HepG2 (cell line): ENCODE measurements at regions not wholly inside any gene's neighbourhood (a gene's known extent, or its start where the extent isn't known, plus 50 kb on each side); places are given as distances from the start of the nearest gene placed in this dataset.

Experiments
- ATAC-seq: fragments of 200-7000 bp; cut with Tn5 transposase; 3 replicates; pipeline ENCODE4 v1.9.1; 2020; ENCODE audit warnings: mild to moderate bottlenecking, moderate library complexity
- BruUV-seq: library from RNA; stranded (reverse); fragments of 400-500 nt; replicated peaks from 2 replicates; lab custom pipeline; 2021; lab: Mats Ljungman, UMichigan
- CTCF ChIA-PET: fragments of 300-600 bp; formaldehyde crosslinking; extraction: SDS; loops from one replicate; lab custom pipeline; 2021; ENCODE audit warnings: low total read pairs, inconsistent platforms, low intra/inter-chr PET ratio; lab: Yijun Ruan, JAX
- POLR2A ChIA-PET: fragments of 350-600 bp; sonication (Branson Sonifier 250); formaldehyde crosslinking; loops from one replicate; lab custom pipeline; 2020; ENCODE audit warnings: antibody characterized with exemption, inconsistent platforms; lab: Yijun Ruan, JAX
- DNase-seq: peaks from one replicate; pipeline ENCODE4 v3.0.0-alpha.2; 2015; ENCODE audit warnings: low spot score
- FAIRE-seq: peaks from 3 replicates; lab custom pipeline; 2011; peaks lifted over from hg19 to GRCh38; lab: Jason Lieb, UNC
- H2AFZ ChIP-seq: one replicate; pipeline ENCODE4 v1.6.1; 2011; ENCODE audit warnings: low read length, inconsistent platforms
- H3K27ac ChIP-seq: fragments of 300-600 bp; 3 replicates; pipeline ENCODE4 v1.8.0; 2011; ENCODE audit warnings: mixed run types, mild to moderate bottlenecking, mixed read lengths, low read length, inconsistent platforms; ENCODE audit not compliant: insufficient read depth; ENCODE audit errors: extremely low read length
- H3K27me3 ChIP-seq, 2 experiments: fragments of 200-600 bp in 1 of 2; 2 replicates in 1 of 2; 3 replicates in 1 of 2; pipeline versions ENCODE4 v1.6.0 to v1.8.0; 2011; ENCODE audit warnings: low read length in 2 of 2, mild to moderate bottlenecking in 2 of 2, moderate library complexity in 2 of 2, inconsistent platforms in 1 of 2; ENCODE audit not compliant: insufficient read depth in 2 of 2, control insufficient read depth in 1 of 2
- H3K36me3 ChIP-seq, 2 experiments: fragments of 200-600 bp in 1 of 2; replicated peaks in 1 of 2; 2 replicates in 1 of 2; 3 replicates in 1 of 2; pipeline versions ENCODE4 v1.5.1 to v1.8.0; 2011; ENCODE audit warnings: low read length in 2 of 2, inconsistent platforms in 1 of 2; ENCODE audit not compliant: insufficient read depth in 2 of 2, control insufficient read depth in 1 of 2
- H3K4me1 ChIP-seq: 2 replicates; pipeline ENCODE4 v1.5.1; 2012; ENCODE audit warnings: low read length, inconsistent platforms; ENCODE audit not compliant: insufficient read depth
- H3K4me2 ChIP-seq: 2 replicates; pipeline ENCODE4 v1.6.0; 2011; ENCODE audit warnings: low read depth, low read length, inconsistent platforms
- H3K4me3 ChIP-seq, 3 experiments: fragments of 200-600 bp in 1 of 3; sonication (generic), shearing (Covaris generic) in 1 of 3; replicated peaks in 1 of 3; 2 replicates each; pipeline ENCODE4 v1.5.1; 2011 to 2016; ENCODE audit warnings: low read length in 3 of 3, inconsistent platforms in 2 of 3, low read depth in 2 of 3, mild to moderate bottlenecking in 2 of 3, control low read depth in 1 of 3, mixed read lengths in 1 of 3; ENCODE audit not compliant: insufficient read depth in 1 of 3
- H3K79me2 ChIP-seq: one replicate; pipeline ENCODE4 v1.6.1; 2011; ENCODE audit warnings: low read length, inconsistent platforms; ENCODE audit not compliant: insufficient read depth
- H3K9ac ChIP-seq: 2 replicates; pipeline ENCODE4 v1.6.0; 2011; ENCODE audit warnings: mild to moderate bottlenecking, low read depth, low read length, inconsistent platforms; ENCODE audit not compliant: insufficient read depth
- H3K9me3 ChIP-seq: 2 replicates; pipeline ENCODE4 v1.5.1; 2012; ENCODE audit warnings: mild to moderate bottlenecking, low read length
- H4K20me1 ChIP-seq: 2 replicates; pipeline ENCODE4 v1.6.0; 2011; ENCODE audit warnings: inconsistent platforms, mild to moderate bottlenecking, low read length, moderate library complexity; ENCODE audit not compliant: insufficient read depth
- MBD4 ChIP-seq: IDR thresholded peaks from 2 replicates; pipeline ENCODE4 v1.6.1; 2012; ENCODE audit warnings: low read length, inconsistent platforms, borderline replicate concordance
- TGIF2 ChIP-seq: IDR thresholded peaks from 2 replicates; pipeline ENCODE4 v1.6.1; 2016; ENCODE audit warnings: control low read depth, missing compliant biosample characterization
- ZNF101 ChIP-seq: sonication (generic); formaldehyde crosslinking; IDR thresholded peaks from 2 replicates; pipeline ENCODE4 v1.4.0; 2020; ENCODE audit warnings: mild to moderate bottlenecking, low read depth, missing genetic modification reagents, borderline replicate concordance
- ZNF205 ChIP-seq: IDR thresholded peaks from 2 replicates; pipeline ENCODE4 v1.6.1; 2018; ENCODE audit warnings: missing biosample characterization, missing genetic modification reagents
- WGBS: methylation state at CpG from one replicate; pipeline ENCODE4 v1.1.6; 2017; ENCODE audit warnings: low lambda C conversion rate; 5-methylcytosine and 5-hydroxymethylcytosine counted together
- in situ Hi-C: cut with HindIII; loops from 2 replicates; pipeline ENCODE4 v1.10.0; 2017; ENCODE audit warnings: low pct_unique_long_range_greater_than_20kb; ENCODE audit not compliant: extremely low pct_ligation_motif_present
- intact Hi-C: fragments of 100-400 bp; cut with micrococcal nuclease; formaldehyde crosslinking; loops from one replicate; pipeline ENCODE4 v1.10.0; 2022; ENCODE audit not compliant: unreplicated experiment
- TF ChIP-seq, protein P1 (sequence below): sonication (generic); formaldehyde crosslinking; IDR thresholded peaks from 2 replicates; pipeline ENCODE4 v1.4.0; 2020; ENCODE audit warnings: missing genetic modification reagents
- TF ChIP-seq, protein P2 (sequence below): sonication (generic); formaldehyde crosslinking; IDR thresholded peaks from 2 replicates; pipeline ENCODE4 v1.4.0; 2020; ENCODE audit warnings: missing genetic modification reagents; ENCODE audit errors: not compliant biosample characterization

DNA sequence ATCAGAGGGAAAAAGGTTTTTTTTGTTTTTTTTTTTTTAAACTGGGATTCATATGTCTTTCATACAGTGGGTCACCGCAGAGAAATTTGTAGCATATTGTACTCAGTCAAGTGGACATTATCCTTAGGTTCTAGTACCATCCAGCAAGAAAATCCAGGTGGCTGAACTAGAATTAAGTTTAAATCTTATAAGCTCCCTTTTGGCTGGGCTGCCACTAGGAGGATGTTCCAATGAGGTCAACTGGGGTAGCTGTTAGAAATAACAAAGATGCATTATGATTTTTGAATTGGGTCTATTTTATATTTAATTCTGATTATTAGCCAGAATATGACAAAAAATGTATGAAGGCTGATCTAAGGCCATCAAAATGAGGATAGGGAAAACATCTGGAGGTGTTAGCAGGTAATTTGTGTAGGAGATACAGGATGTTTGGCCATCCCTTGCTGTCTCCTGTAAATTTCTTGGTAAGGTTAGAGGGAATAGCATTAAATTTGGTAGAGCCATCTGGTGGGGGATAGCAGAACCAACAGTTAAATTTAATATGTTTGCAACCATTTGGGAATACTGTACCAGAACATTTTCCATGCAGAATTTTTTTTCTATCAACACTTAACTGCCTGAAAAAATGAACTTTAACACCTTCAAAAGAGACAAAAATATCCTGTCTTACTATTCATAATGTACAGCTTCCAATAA lies 568.5 kb upstream of the B3GALT2 start (continued):
- TF ChIP-seq, protein P1, sequence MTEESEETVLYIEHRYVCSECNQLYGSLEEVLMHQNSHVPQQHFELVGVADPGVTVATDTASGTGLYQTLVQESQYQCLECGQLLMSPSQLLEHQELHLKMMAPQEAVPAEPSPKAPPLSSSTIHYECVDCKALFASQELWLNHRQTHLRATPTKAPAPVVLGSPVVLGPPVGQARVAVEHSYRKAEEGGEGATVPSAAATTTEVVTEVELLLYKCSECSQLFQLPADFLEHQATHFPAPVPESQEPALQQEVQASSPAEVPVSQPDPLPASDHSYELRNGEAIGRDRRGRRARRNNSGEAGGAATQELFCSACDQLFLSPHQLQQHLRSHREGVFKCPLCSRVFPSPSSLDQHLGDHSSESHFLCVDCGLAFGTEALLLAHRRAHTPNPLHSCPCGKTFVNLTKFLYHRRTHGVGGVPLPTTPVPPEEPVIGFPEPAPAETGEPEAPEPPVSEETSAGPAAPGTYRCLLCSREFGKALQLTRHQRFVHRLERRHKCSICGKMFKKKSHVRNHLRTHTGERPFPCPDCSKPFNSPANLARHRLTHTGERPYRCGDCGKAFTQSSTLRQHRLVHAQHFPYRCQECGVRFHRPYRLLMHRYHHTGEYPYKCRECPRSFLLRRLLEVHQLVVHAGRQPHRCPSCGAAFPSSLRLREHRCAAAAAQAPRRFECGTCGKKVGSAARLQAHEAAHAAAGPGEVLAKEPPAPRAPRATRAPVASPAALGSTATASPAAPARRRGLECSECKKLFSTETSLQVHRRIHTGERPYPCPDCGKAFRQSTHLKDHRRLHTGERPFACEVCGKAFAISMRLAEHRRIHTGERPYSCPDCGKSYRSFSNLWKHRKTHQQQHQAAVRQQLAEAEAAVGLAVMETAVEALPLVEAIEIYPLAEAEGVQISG (CRISPR knock-in tag) = no peak
- TF ChIP-seq, protein P2, sequence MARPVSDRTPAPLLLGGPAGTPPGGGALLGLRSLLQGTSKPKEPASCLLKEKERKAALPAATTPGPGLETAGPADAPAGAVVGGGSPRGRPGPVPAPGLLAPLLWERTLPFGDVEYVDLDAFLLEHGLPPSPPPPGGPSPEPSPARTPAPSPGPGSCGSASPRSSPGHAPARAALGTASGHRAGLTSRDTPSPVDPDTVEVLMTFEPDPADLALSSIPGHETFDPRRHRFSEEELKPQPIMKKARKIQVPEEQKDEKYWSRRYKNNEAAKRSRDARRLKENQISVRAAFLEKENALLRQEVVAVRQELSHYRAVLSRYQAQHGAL (CRISPR knock-in tag) = no peak
- TF ChIP-seq ZNF101 (CRISPR knock-in tag) = no peak
- no peak for TF ChIP-seq TGIF2 (CRISPR knock-in tag)
- TF ChIP-seq MBD4 = no peak

DNA sequence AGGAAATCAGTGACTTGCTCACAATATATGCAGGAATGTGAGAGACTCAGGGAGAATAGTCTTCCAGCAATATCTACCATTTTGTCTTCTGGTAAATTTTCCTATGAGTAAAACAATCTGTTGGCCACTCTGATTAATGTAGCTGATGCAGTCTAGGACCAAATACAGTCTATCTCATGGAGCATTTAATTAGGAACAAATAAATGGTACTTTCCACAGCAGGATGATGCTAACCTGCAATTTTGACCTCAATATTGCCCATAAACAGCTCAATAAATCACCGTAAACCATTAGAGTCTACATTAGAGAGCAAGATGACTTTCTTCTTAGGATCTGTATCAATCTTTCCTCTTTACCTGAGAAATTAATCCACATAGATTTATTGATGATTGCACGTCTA lies 567.7 kb upstream of the B3GALT2 start:
- ChIA-PET CTCF (no interaction called here), POLR2A (no interaction called here)
- WGBS = 39% methylated on average over 2 of the region's 2 CpGs
- FAIRE-seq (no peak), DNase-seq (no peak), ATAC-seq (no peak)
- H3K27me3 ChIP-seq = no peaks in the 10 kb centered on the region
- H2AFZ ChIP-seq = no peak overlapping the region
- no peak overlapping the region for H3K4me3 ChIP-seq
- no peaks in the 10 kb centered on the region for H3K79me2 ChIP-seq
- TF ChIP-seq ZNF205 (CRISPR knock-in tag) = no peak
- no peak overlapping the region for H3K4me2 ChIP-seq
- intact Hi-C loops (no loop called here), in situ Hi-C loops (no loop called here)
- no peaks in the 10 kb centered on the region for H4K20me1 ChIP-seq
- no TSS peak for BruUV-seq
- no peak overlapping the region for H3K27ac ChIP-seq
- H3K36me3 ChIP-seq = no peaks in the 10 kb centered on the region
- no peak overlapping the region for H3K9ac ChIP-seq
- no peaks in the 10 kb centered on the region for H3K4me1 ChIP-seq
- H3K9me3 ChIP-seq = no peaks in the 10 kb centered on the region
